ENCODE measurements at regions not wholly inside any gene's neighbourhood (a gene's known extent, or its start where the extent isn't known, plus 50 kb on each side); places are given as distances from the start of the nearest gene placed in this dataset.

DNA sequence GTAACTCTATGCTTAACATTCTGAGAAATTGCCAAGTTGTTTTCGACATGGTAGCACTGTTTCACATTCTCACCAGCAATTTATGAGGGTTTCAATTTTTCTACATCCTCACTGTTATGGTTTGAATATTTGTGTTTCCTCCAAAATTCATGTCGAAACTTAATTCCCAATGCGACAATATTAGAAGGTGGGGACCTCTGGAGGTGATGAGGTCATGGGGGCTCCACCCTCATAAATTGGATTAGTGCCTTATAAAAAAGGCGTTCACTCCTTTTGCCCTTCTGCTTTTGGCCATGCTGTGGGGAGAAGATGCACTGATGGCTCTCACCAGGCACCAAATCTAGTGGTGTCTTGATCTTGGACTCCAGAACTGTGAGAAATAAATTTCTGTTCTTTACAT lies 110.3 kb downstream of the HRH4 start:
- Histone ChIP-seq H3K27ac (ENCODE audit: low read depth, low read length, poor library complexity, severe bottlenecking) (no peak overlapping the region), H3K4me3 (ENCODE audit: low read depth, low read length, poor library complexity, severe bottlenecking) (no peak overlapping the region), H3K79me2 (ENCODE audit: insufficient read depth, low read depth, low read length) (no peaks in the 10 kb centered on the region), H3K9me3 (ENCODE audit: low read length) (0 out of 2 replicates have a peak, but pooled peaks cover 10% of the 10 kb centered on the region), H3K9me2 (ENCODE audit: insufficient read depth, low read length) (no peaks in the 10 kb centered on the region), H3K36me3 (ENCODE audit: insufficient read depth, low read length) (no peaks in the 10 kb centered on the region), H3K4me1 (ENCODE audit: insufficient read depth, low read length, poor library complexity, severe bottlenecking) (no peaks in the 10 kb centered on the region), H4K20me1 (ENCODE audit: insufficient read depth, low read length) (no peaks in the 10 kb centered on the region), H3K4me2 (ENCODE audit: low read length) (no peak overlapping the region), H2AFZ (ENCODE audit: low read length) (no peak overlapping the region)
- no TSS peak for BruUV-seq (replicated peaks)
- no peak for DNase-seq (ENCODE audit: low spot score)
- intact Hi-C loops (cut with micrococcal nuclease; ENCODE audit: unreplicated experiment) = no loop called here
- no peak for TF ChIP-seq EZH2phosphoT487 (IDR thresholded peaks at IDR 0.05; ENCODE audit: borderline replicate concordance, low read depth, low read length)
- TF ChIP-seq, protein P1, sequence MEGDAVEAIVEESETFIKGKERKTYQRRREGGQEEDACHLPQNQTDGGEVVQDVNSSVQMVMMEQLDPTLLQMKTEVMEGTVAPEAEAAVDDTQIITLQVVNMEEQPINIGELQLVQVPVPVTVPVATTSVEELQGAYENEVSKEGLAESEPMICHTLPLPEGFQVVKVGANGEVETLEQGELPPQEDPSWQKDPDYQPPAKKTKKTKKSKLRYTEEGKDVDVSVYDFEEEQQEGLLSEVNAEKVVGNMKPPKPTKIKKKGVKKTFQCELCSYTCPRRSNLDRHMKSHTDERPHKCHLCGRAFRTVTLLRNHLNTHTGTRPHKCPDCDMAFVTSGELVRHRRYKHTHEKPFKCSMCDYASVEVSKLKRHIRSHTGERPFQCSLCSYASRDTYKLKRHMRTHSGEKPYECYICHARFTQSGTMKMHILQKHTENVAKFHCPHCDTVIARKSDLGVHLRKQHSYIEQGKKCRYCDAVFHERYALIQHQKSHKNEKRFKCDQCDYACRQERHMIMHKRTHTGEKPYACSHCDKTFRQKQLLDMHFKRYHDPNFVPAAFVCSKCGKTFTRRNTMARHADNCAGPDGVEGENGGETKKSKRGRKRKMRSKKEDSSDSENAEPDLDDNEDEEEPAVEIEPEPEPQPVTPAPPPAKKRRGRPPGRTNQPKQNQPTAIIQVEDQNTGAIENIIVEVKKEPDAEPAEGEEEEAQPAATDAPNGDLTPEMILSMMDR (conservative IDR thresholded peaks at IDR 0.05; ENCODE audit: low read length) = no peak
- POLR2A ChIA-PET = no interaction called here
- CTCF ChIA-PET (ENCODE audit: unreplicated experiment) = no interaction called here

DNA sequence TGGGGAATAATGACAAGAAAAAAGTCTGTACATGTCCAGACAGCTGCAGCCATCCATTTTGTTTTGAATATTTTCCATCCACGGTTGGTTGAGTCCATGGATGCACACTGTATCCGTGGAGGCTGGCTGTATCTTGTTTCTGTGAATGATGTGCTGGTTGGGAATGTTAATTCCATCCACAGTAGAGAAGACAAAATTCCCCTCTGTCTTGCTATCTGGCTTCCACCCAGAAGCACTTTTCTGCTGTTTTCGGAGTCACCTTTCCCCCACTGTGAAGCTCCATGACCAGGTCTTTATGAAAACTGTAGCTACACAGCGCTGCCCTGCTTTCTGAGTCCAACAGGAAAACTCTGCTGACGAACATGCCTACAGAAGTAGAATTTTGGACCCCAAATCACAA lies 122.3 kb downstream of the HRH4 start:
- ChIA-PET POLR2A (no interaction called here), CTCF (ENCODE audit: unreplicated experiment) (no interaction called here)
- Histone ChIP-seq H3K4me2 (ENCODE audit: low read length) (no peak overlapping the region), H4K20me1 (ENCODE audit: insufficient read depth, low read length) (no peaks in the 10 kb centered on the region), H3K9me3 (ENCODE audit: low read length) (no peaks in the 10 kb centered on the region), H3K79me2 (ENCODE audit: insufficient read depth, low read depth, low read length) (no peaks in the 10 kb centered on the region), H3K4me3 (ENCODE audit: low read depth, low read length, poor library complexity, severe bottlenecking) (no peak overlapping the region), H3K4me1 (ENCODE audit: insufficient read depth, low read length, poor library complexity, severe bottlenecking) (no peaks in the 10 kb centered on the region), H2AFZ (ENCODE audit: low read length) (no peak overlapping the region), H3K27ac (ENCODE audit: low read depth, low read length, poor library complexity, severe bottlenecking) (no peak overlapping the region), H3K9me2 (ENCODE audit: insufficient read depth, low read length) (no peaks in the 10 kb centered on the region), H3K36me3 (ENCODE audit: insufficient read depth, low read length) (no peaks in the 10 kb centered on the region)
- intact Hi-C loops (cut with micrococcal nuclease; ENCODE audit: unreplicated experiment) = no loop called here
- DNase-seq (ENCODE audit: low spot score) = no peak
- TF ChIP-seq, protein P1 (conservative IDR thresholded peaks at IDR 0.05; ENCODE audit: low read length) = no peak
- TF ChIP-seq EZH2phosphoT487 (IDR thresholded peaks at IDR 0.05; ENCODE audit: borderline replicate concordance, low read depth, low read length) = no peak
- no TSS peak for BruUV-seq (replicated peaks)

DNA sequence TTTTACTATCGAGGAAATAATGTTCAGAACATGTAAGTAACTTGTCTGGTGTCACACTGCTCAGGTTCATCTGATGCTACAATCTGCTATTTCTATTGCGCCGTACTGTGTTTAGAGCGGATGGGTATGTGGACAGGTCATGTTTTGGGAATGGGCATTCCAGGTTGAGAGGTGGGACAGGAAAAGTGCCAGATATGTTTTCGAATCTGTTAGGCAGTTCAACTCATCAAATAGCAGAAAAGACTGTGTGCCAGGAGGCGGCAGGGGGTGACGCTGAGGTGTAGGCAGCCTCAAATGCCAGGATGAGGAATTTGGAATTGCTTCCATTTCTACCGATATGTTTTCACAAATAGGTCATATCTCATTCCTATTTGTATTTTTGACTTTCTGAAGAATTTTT lies 123.8 kb downstream of the HRH4 start:
- no peak overlapping the region for H3K27ac ChIP-seq (ENCODE audit: low read depth, low read length, poor library complexity, severe bottlenecking)

More for the DNA sequence above, 123.8 kb downstream of the HRH4 start:
- H3K4me1 ChIP-seq (ENCODE audit: insufficient read depth, low read length, poor library complexity, severe bottlenecking) = no peaks in the 10 kb centered on the region
- H3K9me2 ChIP-seq (ENCODE audit: insufficient read depth, low read length) = no peaks in the 10 kb centered on the region
- no peak overlapping the region for H3K4me2 ChIP-seq (ENCODE audit: low read length)
- no TSS peak for BruUV-seq (replicated peaks)
- H3K36me3 ChIP-seq (ENCODE audit: insufficient read depth, low read length) = no peaks in the 10 kb centered on the region
- no peaks in the 10 kb centered on the region for H3K79me2 ChIP-seq (ENCODE audit: insufficient read depth, low read depth, low read length)
- H3K4me3 ChIP-seq (ENCODE audit: low read depth, low read length, poor library complexity, severe bottlenecking) = no peak overlapping the region
- DNase-seq (ENCODE audit: low spot score) = no peak
- H4K20me1 ChIP-seq (ENCODE audit: insufficient read depth, low read length) = no peaks in the 10 kb centered on the region
- no peaks in the 10 kb centered on the region for H3K9me3 ChIP-seq (ENCODE audit: low read length)
- POLR2A ChIA-PET = interaction anchor here (0.6 kb wide), 1 partner anchor 1002 kb away, joined by 3 read pairs; no protein-coding TSS in a partner anchor
- CTCF ChIA-PET (ENCODE audit: unreplicated experiment) = no interaction called here
- no peak overlapping the region for H2AFZ ChIP-seq (ENCODE audit: low read length)
- TF ChIP-seq EZH2phosphoT487 (IDR thresholded peaks at IDR 0.05; ENCODE audit: borderline replicate concordance, low read depth, low read length) = no peak
- TF ChIP-seq, protein P1 (conservative IDR thresholded peaks at IDR 0.05; ENCODE audit: low read length) = no peak
- intact Hi-C loops (cut with micrococcal nuclease; ENCODE audit: unreplicated experiment) = no loop called here

Measured in OCI-LY7 (cell line).